ENCODE measurements at regions not wholly inside any gene's neighbourhood (a gene's known extent, or its start where the extent isn't known, plus 50 kb on each side); places are given as distances from the start of the nearest gene placed in this dataset.

- TF ChIP-seq CTCF (IDR thresholded peaks at IDR 0.05; ENCODE audit: low read depth, low read length, missing input control) (no peak), ATF3 (IDR thresholded peaks at IDR 0.05) (no peak), GABPA (IDR thresholded peaks at IDR 0.05 in 1 of 2, conservative IDR thresholded peaks at IDR 0.05 in 1 of 2) (no peak), YY1 (IDR thresholded peaks at IDR 0.05) (no peak), TAF1 (conservative IDR thresholded peaks at IDR 0.05) (no peak)
Measured at GRCh38 chrX:10795721-10796120, 175.3 kb upstream of the MID1 start.
